Panc1 (cell line): ENCODE measurements at regions not wholly inside any gene's neighbourhood (a gene's known extent, or its start where the extent isn't known, plus 50 kb on each side); places are given as distances from the start of the nearest gene placed in this dataset.

ENCODE experiments used
- ATAC-seq: fragments of 200-7000 bp; cut with Tn5 transposase; 2 replicates; pipeline ENCODE4 v1.9.1; 2020; ENCODE audit warnings: mild to moderate bottlenecking, moderate library complexity
- BruUV-seq: library from RNA; stranded (reverse); fragments of 400-500 nt; replicated peaks from 2 replicates; lab custom pipeline; 2021; lab: Mats Ljungman, UMichigan
- CTCF ChIA-PET: fragments of 300-600 bp; sonication (Branson Sonifier 250); formaldehyde crosslinking; loops from one replicate; lab custom pipeline; 2022; ENCODE audit warnings: antibody characterized with exemption; lab: Charles Lee
- POLR2A ChIA-PET: fragments of 300-600 bp; sonication (Branson Sonifier 250); formaldehyde crosslinking; loops from one replicate; lab custom pipeline; 2022; ENCODE audit warnings: antibody characterized with exemption; lab: Charles Lee
- DNase-seq: peaks from one replicate; pipeline ENCODE4 v3.0.0-alpha.2; 2010; ENCODE audit warnings: low read depth, low spot score
- H3K27ac ChIP-seq: 2 replicates; pipeline ENCODE4 v1.5.1; 2011; ENCODE audit warnings: mild to moderate bottlenecking, low read length, inconsistent platforms
- H3K27me3 ChIP-seq: fragments of 200-500 bp; sonication (Bioruptor generic); 2 replicates; pipeline ENCODE4 v1.6.0; 2014; ENCODE audit warnings: low read length, inconsistent platforms; ENCODE audit not compliant: control insufficient read depth, insufficient read depth
- H3K36me3 ChIP-seq: fragments of 200-500 bp; sonication (Bioruptor generic); 2 replicates; pipeline ENCODE4 v1.5.1; 2014; ENCODE audit warnings: inconsistent platforms, mild to moderate bottlenecking, low read length, moderate library complexity; ENCODE audit not compliant: control insufficient read depth, insufficient read depth
- H3K4me1 ChIP-seq: 2 replicates; pipeline ENCODE4 v1.5.1; 2011; ENCODE audit warnings: inconsistent platforms, mild to moderate bottlenecking, low read length, moderate library complexity; ENCODE audit not compliant: control insufficient read depth, insufficient read depth
- H3K4me3 ChIP-seq, 2 experiments: 2 replicates each; pipeline ENCODE4 v1.5.1; 2011 to 2012; ENCODE audit warnings: low read depth in 2 of 2, low read length in 2 of 2, mild to moderate bottlenecking in 2 of 2, inconsistent platforms in 1 of 2, moderate library complexity in 1 of 2
- H3K9me3 ChIP-seq: fragments of 200-500 bp; sonication (Bioruptor generic); 2 replicates; pipeline ENCODE4 v1.5.1; 2014; ENCODE audit warnings: low read depth, mild to moderate bottlenecking, inconsistent platforms, low read length, moderate library complexity; ENCODE audit not compliant: control insufficient read depth, insufficient read depth
- POLR2AphosphoS5 ChIP-seq: IDR thresholded peaks from 2 replicates; pipeline ENCODE4 v1.6.1; 2012; ENCODE audit warnings: mild to moderate bottlenecking, low read depth, low read length, moderate library complexity
- SIN3A ChIP-seq: IDR thresholded peaks from 2 replicates; pipeline ENCODE4 v1.6.1; 2012; ENCODE audit warnings: low read depth, mild to moderate bottlenecking, low read length, moderate library complexity, borderline replicate concordance; ENCODE audit not compliant: insufficient read depth
- TCF7L2 ChIP-seq: IDR thresholded peaks from 2 replicates; pipeline ENCODE4 v1.6.1; 2011; ENCODE audit warnings: mild to moderate bottlenecking, low read depth, low read length, inconsistent platforms
- in situ Hi-C: cut with HindIII; loops from 2 replicates; pipeline ENCODE4 v1.10.0; 2016; ENCODE audit warnings: low sequenced_read_pairs, low pct_unique_long_range_greater_than_20kb
- intact Hi-C: fragments of 100-400 bp; cut with micrococcal nuclease; formaldehyde crosslinking; loops from one replicate; pipeline ENCODE4 v1.10.0; 2022; ENCODE audit not compliant: unreplicated experiment
- TF ChIP-seq, protein P1 (sequence below), 2 experiments: IDR thresholded peaks; 2 replicates each; pipeline ENCODE4 v1.6.1; 2011 to 2012; ENCODE audit warnings: low read depth in 2 of 2, control low read depth in 1 of 2, low read length in 1 of 2, mild to moderate bottlenecking in 1 of 2, moderate library complexity in 1 of 2; ENCODE audit not compliant: insufficient read depth in 1 of 2
- TF ChIP-seq, protein P2 (sequence below): fragments of 450-650 bp; IDR thresholded peaks from 2 replicates; pipeline ENCODE4 v1.5.1; 2017; ENCODE audit warnings: mild to moderate bottlenecking

- TF ChIP-seq SIN3A (no peak), TCF7L2 (no peak), POLR2AphosphoS5 (no peak)
- TF ChIP-seq, protein P1, sequence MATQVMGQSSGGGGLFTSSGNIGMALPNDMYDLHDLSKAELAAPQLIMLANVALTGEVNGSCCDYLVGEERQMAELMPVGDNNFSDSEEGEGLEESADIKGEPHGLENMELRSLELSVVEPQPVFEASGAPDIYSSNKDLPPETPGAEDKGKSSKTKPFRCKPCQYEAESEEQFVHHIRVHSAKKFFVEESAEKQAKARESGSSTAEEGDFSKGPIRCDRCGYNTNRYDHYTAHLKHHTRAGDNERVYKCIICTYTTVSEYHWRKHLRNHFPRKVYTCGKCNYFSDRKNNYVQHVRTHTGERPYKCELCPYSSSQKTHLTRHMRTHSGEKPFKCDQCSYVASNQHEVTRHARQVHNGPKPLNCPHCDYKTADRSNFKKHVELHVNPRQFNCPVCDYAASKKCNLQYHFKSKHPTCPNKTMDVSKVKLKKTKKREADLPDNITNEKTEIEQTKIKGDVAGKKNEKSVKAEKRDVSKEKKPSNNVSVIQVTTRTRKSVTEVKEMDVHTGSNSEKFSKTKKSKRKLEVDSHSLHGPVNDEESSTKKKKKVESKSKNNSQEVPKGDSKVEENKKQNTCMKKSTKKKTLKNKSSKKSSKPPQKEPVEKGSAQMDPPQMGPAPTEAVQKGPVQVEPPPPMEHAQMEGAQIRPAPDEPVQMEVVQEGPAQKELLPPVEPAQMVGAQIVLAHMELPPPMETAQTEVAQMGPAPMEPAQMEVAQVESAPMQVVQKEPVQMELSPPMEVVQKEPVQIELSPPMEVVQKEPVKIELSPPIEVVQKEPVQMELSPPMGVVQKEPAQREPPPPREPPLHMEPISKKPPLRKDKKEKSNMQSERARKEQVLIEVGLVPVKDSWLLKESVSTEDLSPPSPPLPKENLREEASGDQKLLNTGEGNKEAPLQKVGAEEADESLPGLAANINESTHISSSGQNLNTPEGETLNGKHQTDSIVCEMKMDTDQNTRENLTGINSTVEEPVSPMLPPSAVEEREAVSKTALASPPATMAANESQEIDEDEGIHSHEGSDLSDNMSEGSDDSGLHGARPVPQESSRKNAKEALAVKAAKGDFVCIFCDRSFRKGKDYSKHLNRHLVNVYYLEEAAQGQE (IDR thresholded peaks at IDR 0.05; ENCODE audit: insufficient read depth in 1 of 2, low read depth in 2 of 2, low read length in 1 of 2): no peak
- TF ChIP-seq, protein P2, sequence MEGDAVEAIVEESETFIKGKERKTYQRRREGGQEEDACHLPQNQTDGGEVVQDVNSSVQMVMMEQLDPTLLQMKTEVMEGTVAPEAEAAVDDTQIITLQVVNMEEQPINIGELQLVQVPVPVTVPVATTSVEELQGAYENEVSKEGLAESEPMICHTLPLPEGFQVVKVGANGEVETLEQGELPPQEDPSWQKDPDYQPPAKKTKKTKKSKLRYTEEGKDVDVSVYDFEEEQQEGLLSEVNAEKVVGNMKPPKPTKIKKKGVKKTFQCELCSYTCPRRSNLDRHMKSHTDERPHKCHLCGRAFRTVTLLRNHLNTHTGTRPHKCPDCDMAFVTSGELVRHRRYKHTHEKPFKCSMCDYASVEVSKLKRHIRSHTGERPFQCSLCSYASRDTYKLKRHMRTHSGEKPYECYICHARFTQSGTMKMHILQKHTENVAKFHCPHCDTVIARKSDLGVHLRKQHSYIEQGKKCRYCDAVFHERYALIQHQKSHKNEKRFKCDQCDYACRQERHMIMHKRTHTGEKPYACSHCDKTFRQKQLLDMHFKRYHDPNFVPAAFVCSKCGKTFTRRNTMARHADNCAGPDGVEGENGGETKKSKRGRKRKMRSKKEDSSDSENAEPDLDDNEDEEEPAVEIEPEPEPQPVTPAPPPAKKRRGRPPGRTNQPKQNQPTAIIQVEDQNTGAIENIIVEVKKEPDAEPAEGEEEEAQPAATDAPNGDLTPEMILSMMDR: no peak
These were observed 127.3 kb downstream of the DLL1 start for GRCh38 chr6:170163405-170164170.

GRCh38 chr6:170162775-170163404 lies 128.0 kb downstream of the DLL1 start:
- no peak overlapping the region for H3K27ac ChIP-seq
- peaks cover 3% of the 10 kb centered on the region; the same call in 1 of the 2 replicates for H3K27me3 ChIP-seq
- in situ Hi-C loops: no loop called here
- TF ChIP-seq TCF7L2 (no peak), POLR2AphosphoS5 (no peak), SIN3A (no peak)
- TF ChIP-seq, protein P1 (IDR thresholded peaks at IDR 0.05; ENCODE audit: insufficient read depth in 1 of 2, low read depth in 2 of 2, low read length in 1 of 2): no peak
- TF ChIP-seq, protein P2: no peak
- no peaks in the 10 kb centered on the region for H3K9me3 ChIP-seq
- ChIA-PET CTCF (no interaction called here), POLR2A (no interaction called here)
- intact Hi-C loops: no loop called here
- BruUV-seq: no TSS peak
- no peak overlapping the region for H3K4me3 ChIP-seq
- H3K36me3 ChIP-seq: peaks cover 3% of the 10 kb centered on the region; the same call in 1 of the 2 replicates
- DNase-seq: no peak
- no peak for ATAC-seq
- no peaks in the 10 kb centered on the region; the same call in 1 of the 2 replicates for H3K4me1 ChIP-seq

More at GRCh38 chr6:170163405-170164170, 127.3 kb downstream of the DLL1 start:
- no peak overlapping the region for H3K4me3 ChIP-seq
- ChIA-PET POLR2A (no interaction called here), CTCF (no interaction called here)
- H3K27ac ChIP-seq: no peak overlapping the region
- H3K27me3 ChIP-seq: peaks cover 9% of the 10 kb centered on the region
- ATAC-seq (no peak), DNase-seq (no peak)
- no peaks in the 10 kb centered on the region; the same call in 1 of the 2 replicates for H3K4me1 ChIP-seq
- intact Hi-C loops: no loop called here
- in situ Hi-C loops: no loop called here
- BruUV-seq: no TSS peak
- H3K9me3 ChIP-seq: no peaks in the 10 kb centered on the region
- peaks cover 3% of the 10 kb centered on the region; the same call in 1 of the 2 replicates for H3K36me3 ChIP-seq
